ENCODE measurements at regions not wholly inside any gene's neighbourhood (a gene's known extent, or its start where the extent isn't known, plus 50 kb on each side); places are given as distances from the start of the nearest gene placed in this dataset.
"Not testable (repeated sequence)": the region's sequence is repeated elsewhere in the genome, so short reads cannot be mapped to it uniquely, and the experiment has no call there.

DNA sequence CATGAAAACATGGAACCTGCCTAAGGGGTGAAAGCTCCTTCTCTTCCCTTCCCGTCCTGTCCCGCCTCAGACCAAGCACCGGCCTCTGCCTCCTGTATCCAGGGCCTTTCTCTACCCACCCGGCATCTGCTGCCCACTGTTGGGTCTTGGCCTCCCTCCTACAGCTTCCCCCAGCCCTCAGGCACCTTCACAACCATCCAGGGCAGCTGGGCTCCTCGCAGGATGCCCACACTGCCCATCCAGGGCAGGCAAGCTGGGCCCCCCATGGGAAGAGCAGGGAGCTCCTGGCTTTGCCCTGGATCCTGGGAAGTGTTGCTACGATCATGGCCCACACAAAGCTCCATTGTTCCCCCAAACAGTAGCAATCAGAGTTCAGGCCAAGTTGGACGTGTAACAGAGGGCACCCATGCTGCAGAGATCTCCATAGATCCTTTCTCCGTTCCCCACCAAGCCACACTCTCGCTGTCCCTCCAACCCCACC is 206.6 kb downstream of the NDUFA10 start:
- Histone ChIP-seq H3K27me3 (ENCODE audit: insufficient read depth, poor library complexity, severe bottlenecking) (no peaks in the 10 kb centered on the region), H3K27ac (replicated peaks) (no peak overlapping the region), H3K4me3 (replicated peaks; ENCODE audit: insufficient read depth, low read length) (no peak overlapping the region)
- DNase-seq (ENCODE audit: low read depth in 1 of 2, low spot score in 1 of 2): no peak
- TF ChIP-seq, protein P1, sequence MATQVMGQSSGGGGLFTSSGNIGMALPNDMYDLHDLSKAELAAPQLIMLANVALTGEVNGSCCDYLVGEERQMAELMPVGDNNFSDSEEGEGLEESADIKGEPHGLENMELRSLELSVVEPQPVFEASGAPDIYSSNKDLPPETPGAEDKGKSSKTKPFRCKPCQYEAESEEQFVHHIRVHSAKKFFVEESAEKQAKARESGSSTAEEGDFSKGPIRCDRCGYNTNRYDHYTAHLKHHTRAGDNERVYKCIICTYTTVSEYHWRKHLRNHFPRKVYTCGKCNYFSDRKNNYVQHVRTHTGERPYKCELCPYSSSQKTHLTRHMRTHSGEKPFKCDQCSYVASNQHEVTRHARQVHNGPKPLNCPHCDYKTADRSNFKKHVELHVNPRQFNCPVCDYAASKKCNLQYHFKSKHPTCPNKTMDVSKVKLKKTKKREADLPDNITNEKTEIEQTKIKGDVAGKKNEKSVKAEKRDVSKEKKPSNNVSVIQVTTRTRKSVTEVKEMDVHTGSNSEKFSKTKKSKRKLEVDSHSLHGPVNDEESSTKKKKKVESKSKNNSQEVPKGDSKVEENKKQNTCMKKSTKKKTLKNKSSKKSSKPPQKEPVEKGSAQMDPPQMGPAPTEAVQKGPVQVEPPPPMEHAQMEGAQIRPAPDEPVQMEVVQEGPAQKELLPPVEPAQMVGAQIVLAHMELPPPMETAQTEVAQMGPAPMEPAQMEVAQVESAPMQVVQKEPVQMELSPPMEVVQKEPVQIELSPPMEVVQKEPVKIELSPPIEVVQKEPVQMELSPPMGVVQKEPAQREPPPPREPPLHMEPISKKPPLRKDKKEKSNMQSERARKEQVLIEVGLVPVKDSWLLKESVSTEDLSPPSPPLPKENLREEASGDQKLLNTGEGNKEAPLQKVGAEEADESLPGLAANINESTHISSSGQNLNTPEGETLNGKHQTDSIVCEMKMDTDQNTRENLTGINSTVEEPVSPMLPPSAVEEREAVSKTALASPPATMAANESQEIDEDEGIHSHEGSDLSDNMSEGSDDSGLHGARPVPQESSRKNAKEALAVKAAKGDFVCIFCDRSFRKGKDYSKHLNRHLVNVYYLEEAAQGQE (IDR thresholded peaks at IDR 0.05; ENCODE audit: insufficient replicate concordance, low read depth): no peak
- TF ChIP-seq SPI1 (IDR thresholded peaks at IDR 0.05; ENCODE audit: borderline replicate concordance, low read depth) (no peak), POLR2AphosphoS5 (IDR thresholded peaks at IDR 0.05; ENCODE audit: low read depth) (no peak), GABPA (IDR thresholded peaks at IDR 0.05; ENCODE audit: low read depth) (no peak)
- TF ChIP-seq, protein P2, sequence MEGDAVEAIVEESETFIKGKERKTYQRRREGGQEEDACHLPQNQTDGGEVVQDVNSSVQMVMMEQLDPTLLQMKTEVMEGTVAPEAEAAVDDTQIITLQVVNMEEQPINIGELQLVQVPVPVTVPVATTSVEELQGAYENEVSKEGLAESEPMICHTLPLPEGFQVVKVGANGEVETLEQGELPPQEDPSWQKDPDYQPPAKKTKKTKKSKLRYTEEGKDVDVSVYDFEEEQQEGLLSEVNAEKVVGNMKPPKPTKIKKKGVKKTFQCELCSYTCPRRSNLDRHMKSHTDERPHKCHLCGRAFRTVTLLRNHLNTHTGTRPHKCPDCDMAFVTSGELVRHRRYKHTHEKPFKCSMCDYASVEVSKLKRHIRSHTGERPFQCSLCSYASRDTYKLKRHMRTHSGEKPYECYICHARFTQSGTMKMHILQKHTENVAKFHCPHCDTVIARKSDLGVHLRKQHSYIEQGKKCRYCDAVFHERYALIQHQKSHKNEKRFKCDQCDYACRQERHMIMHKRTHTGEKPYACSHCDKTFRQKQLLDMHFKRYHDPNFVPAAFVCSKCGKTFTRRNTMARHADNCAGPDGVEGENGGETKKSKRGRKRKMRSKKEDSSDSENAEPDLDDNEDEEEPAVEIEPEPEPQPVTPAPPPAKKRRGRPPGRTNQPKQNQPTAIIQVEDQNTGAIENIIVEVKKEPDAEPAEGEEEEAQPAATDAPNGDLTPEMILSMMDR (IDR thresholded peaks at IDR 0.05; ENCODE audit: insufficient read depth, low read length): no peak

DNA sequence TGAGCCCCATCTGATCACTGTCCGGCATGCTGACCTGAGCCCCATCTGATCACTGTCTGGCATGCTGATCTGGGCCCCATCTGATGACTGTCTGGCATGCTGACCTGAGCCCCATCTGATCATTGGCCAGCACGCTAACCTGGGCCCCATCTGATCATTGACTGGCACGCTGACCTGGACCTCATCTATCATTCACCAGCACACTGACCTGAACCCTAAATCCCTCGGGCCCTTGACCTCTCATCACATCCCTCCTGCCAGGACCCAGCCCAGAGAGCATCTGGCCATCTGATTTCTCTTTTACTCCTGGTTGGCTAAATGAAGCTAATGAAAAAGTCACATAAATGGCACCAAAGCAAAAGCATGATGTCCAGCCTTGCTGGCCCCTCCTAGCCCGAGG is 207.1 kb downstream of the NDUFA10 start:
- TF ChIP-seq, protein P1 (IDR thresholded peaks at IDR 0.05; ENCODE audit: insufficient replicate concordance, low read depth): no peak
- TF ChIP-seq SPI1 (IDR thresholded peaks at IDR 0.05; ENCODE audit: borderline replicate concordance, low read depth) (no peak), POLR2AphosphoS5 (IDR thresholded peaks at IDR 0.05; ENCODE audit: low read depth) (no peak), GABPA (IDR thresholded peaks at IDR 0.05; ENCODE audit: low read depth) (no peak)
- TF ChIP-seq, protein P2 (IDR thresholded peaks at IDR 0.05; ENCODE audit: insufficient read depth, low read length): no peak
- no peak for DNase-seq (ENCODE audit: low read depth in 1 of 2, low spot score in 1 of 2)
- no peaks in the 10 kb centered on the region for H3K27me3 ChIP-seq (ENCODE audit: insufficient read depth, poor library complexity, severe bottlenecking)
- H3K4me3 ChIP-seq (replicated peaks; ENCODE audit: insufficient read depth, low read length): no peak overlapping the region
- H3K27ac ChIP-seq (replicated peaks): no peak overlapping the region

DNA sequence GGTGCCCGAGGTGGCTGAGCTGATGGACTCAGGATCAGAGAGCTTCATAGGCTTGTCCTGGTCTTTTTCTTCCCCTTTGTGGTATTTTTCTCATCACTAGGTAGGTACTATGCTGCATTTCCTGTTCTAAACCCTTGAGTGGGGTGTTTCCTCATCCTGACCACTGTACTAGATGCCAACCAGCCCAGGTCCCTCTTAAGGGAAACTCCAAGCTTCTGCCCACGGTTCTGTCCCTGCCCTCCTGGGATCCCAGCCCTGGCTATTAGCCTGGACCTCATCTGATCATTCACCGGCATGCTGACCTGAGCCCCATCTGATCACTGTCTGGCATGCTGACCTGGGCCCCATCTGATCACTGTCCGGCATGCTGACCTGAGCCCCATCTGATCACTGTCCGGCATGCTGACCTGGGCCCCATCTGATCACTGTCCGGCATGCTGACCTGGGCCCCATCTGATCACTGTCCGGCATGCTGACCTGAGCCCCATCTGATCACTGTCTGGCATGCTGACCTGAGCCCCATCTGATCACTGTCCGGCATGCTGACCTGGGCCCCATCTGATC is 207.6 kb downstream of the NDUFA10 start:
- H3K27ac ChIP-seq (replicated peaks); H3K27me3 ChIP-seq (ENCODE audit: insufficient read depth, poor library complexity, severe bottlenecking); DNase-seq (ENCODE audit: low read depth in 1 of 2, low spot score in 1 of 2); H3K4me3 ChIP-seq (replicated peaks; ENCODE audit: insufficient read depth, low read length): not testable (repeated sequence)

DNA sequence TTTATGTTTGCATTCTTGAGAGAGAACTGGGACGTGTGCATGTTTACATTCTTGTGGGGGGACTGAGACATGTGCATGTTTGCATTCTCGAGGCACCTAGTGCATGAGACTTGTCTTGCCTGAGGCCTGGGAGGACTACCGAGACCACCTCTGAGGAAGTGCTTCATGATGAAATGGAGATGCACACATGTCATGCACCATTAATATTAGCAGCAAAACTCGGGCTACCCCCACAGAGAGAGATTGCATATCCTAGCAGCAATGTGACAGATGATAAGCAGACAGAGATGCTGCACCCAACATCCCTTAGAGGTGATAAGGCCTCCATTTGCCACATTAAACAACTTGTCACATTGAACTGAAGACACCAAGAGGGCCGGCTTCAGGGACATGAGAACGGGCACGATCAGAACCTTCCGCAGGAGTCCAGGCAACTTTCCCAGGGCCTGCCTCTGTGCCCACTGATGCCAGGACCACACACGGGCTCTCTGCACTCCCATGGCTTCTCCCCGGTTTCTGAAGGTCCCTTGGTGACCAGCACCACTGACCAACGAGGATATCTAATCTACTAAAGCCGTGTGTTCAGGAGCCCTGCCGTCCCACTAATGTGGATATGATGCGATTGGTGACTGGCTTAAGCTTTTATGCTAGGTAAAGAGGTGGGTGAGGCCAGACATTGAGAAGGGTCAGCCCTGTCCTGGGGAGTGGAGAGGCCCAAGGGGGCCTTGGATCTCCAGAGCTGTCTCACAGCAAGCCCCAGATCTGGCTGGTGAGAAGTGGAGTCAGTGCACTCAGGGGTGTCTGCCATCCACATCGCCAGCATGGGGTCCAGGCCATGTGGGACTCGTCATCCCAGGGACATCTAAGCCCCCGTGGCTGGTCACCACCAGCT is 208.3 kb downstream of the NDUFA10 start:
- DNase-seq (ENCODE audit: low read depth in 1 of 2, low spot score in 1 of 2): no peak
- Histone ChIP-seq H3K4me3 (replicated peaks; ENCODE audit: insufficient read depth, low read length) (no peak overlapping the region), H3K27ac (replicated peaks) (no peak overlapping the region), H3K27me3 (ENCODE audit: insufficient read depth, poor library complexity, severe bottlenecking) (no peaks in the 10 kb centered on the region)
- TF ChIP-seq POLR2AphosphoS5 (IDR thresholded peaks at IDR 0.05; ENCODE audit: low read depth) (no peak), GABPA (IDR thresholded peaks at IDR 0.05; ENCODE audit: low read depth) (no peak)
- TF ChIP-seq, protein P2 (IDR thresholded peaks at IDR 0.05; ENCODE audit: insufficient read depth, low read length): no peak
